Liver (tissue), 3 donors: ENCODE measurements at regions not wholly inside any gene's neighbourhood (a gene's known extent, or its start where the extent isn't known, plus 50 kb on each side); places are given as distances from the start of the nearest gene placed in this dataset.

Source experiments
- JUND ChIP-seq, 2 donors: IDR thresholded peaks; 2 replicates each; pipeline ENCODE4 v1.6.1; 2016; ENCODE audit warnings: antibody characterized with exemption in 2 of 2
- TF ChIP-seq, protein P1 (sequence below): fragments of 150-350 bp; IDR thresholded peaks from 2 replicates; pipeline ENCODE4 v1.5.1; 2017; ENCODE audit warnings: improper control_type of control experiment, low read depth, low read length; ENCODE audit not compliant: missing input control
- TF ChIP-seq, protein P2 (sequence below): IDR thresholded peaks from 2 replicates; pipeline ENCODE4 v1.6.1; 2016; ENCODE audit warnings: antibody characterized with exemption
- TF ChIP-seq, protein P3 (sequence below): IDR thresholded peaks from 2 replicates; pipeline ENCODE4 v1.6.1; 2016; ENCODE audit warnings: antibody characterized with exemption, mild to moderate bottlenecking
- donor health status: healthy.
- donor health status: healthy.

DNA sequence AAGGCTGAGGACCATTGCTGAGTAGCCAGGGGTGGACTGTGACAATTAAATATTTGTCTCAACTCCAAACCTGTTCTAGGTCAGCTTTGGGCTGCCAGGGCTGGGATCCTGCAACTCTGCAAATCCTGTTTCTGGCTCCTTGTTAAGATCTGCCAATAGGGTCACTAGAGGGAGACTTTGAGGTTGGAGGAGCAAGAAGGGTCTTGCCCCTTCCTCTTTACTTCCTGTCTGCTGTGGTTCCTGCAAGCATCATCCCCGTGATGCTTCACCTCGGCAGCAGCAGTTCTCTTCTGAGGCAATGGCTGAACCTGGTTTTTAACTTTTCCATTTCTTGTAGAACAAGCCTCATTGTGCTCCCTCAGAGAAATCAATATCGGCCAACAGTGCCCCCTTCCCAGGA, 124.6 kb downstream of the IRX5 start:
- TF ChIP-seq, protein P1, sequence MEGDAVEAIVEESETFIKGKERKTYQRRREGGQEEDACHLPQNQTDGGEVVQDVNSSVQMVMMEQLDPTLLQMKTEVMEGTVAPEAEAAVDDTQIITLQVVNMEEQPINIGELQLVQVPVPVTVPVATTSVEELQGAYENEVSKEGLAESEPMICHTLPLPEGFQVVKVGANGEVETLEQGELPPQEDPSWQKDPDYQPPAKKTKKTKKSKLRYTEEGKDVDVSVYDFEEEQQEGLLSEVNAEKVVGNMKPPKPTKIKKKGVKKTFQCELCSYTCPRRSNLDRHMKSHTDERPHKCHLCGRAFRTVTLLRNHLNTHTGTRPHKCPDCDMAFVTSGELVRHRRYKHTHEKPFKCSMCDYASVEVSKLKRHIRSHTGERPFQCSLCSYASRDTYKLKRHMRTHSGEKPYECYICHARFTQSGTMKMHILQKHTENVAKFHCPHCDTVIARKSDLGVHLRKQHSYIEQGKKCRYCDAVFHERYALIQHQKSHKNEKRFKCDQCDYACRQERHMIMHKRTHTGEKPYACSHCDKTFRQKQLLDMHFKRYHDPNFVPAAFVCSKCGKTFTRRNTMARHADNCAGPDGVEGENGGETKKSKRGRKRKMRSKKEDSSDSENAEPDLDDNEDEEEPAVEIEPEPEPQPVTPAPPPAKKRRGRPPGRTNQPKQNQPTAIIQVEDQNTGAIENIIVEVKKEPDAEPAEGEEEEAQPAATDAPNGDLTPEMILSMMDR: no peak
- TF ChIP-seq, protein P2, sequence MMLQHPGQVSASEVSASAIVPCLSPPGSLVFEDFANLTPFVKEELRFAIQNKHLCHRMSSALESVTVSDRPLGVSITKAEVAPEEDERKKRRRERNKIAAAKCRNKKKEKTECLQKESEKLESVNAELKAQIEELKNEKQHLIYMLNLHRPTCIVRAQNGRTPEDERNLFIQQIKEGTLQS: no peak
- no peak for TF ChIP-seq JUND (IDR thresholded peaks at IDR 0.05)
- TF ChIP-seq, protein P3, sequence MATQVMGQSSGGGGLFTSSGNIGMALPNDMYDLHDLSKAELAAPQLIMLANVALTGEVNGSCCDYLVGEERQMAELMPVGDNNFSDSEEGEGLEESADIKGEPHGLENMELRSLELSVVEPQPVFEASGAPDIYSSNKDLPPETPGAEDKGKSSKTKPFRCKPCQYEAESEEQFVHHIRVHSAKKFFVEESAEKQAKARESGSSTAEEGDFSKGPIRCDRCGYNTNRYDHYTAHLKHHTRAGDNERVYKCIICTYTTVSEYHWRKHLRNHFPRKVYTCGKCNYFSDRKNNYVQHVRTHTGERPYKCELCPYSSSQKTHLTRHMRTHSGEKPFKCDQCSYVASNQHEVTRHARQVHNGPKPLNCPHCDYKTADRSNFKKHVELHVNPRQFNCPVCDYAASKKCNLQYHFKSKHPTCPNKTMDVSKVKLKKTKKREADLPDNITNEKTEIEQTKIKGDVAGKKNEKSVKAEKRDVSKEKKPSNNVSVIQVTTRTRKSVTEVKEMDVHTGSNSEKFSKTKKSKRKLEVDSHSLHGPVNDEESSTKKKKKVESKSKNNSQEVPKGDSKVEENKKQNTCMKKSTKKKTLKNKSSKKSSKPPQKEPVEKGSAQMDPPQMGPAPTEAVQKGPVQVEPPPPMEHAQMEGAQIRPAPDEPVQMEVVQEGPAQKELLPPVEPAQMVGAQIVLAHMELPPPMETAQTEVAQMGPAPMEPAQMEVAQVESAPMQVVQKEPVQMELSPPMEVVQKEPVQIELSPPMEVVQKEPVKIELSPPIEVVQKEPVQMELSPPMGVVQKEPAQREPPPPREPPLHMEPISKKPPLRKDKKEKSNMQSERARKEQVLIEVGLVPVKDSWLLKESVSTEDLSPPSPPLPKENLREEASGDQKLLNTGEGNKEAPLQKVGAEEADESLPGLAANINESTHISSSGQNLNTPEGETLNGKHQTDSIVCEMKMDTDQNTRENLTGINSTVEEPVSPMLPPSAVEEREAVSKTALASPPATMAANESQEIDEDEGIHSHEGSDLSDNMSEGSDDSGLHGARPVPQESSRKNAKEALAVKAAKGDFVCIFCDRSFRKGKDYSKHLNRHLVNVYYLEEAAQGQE: no peak
